GM21390 (cell line): ENCODE measurements at regions not wholly inside any gene's neighbourhood (a gene's known extent, or its start where the extent isn't known, plus 50 kb on each side); places are given as distances from the start of the nearest gene placed in this dataset.
"Not testable (repeated sequence)": the region's sequence is repeated elsewhere in the genome, so short reads cannot be mapped to it uniquely, and the experiment has no call there.

Experiments
- ATAC-seq: cut with Tn5 transposase; IDR thresholded peaks from one replicate; pipeline ENCODE4 v1.9.1; 2021; ENCODE audit not compliant: unreplicated experiment

GRCh38 chr17:69669441-69670178 lies 255.1 kb downstream of the MAP2K6 start:
- no peak for ATAC-seq

DNA sequence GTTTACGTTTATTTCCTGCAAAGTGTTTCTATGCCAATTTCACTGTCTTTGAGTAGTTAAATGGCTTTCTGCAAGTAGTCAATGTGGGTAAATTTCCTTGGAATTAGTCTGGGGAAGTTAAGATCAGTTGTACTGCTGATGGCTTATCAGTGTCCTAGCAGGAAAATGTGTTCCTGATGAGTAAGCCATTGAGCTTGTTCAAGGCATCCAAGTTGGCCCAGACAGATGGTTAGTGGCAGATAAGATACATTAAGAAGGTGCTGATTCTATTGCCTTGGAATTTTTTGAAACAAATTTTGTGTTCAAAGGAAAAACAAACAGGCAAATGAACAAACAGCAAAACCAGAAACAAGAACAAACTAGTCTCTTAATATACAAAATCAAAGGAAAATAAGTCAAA lies 258.4 kb downstream of the MAP2K6 start:
- no peak for ATAC-seq

DNA sequence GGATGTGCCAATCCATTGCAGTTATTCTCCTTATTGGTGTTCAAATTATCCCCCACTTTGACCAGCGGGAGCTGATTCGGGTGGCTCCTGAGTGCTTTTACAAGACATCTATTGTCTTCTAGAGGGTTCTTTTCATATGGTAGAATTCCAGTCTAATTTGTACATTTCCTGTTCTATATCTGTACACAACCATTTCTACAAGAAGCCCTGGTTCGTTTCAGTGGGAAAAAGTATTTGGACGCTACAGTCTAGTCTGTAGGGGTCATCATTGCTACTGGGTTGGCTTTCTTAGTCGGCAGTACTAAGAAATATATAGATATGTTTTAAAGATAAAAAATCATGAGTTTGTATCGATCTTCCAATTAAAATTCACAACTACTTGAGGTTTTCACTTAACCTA lies 262.6 kb downstream of the MAP2K6 start:
- no peak for ATAC-seq

GRCh38 chr17:69678206-69678605 lies 263.7 kb downstream of the MAP2K6 start:
- ATAC-seq, result no peak

- ATAC-seq, result no peak
These were observed 265.3 kb downstream of the MAP2K6 start for GRCh38 chr17:69679829-69680228.

- no peak for ATAC-seq
These were observed 269.8 kb downstream of the MAP2K6 start for GRCh38 chr17:69684251-69684650.

DNA sequence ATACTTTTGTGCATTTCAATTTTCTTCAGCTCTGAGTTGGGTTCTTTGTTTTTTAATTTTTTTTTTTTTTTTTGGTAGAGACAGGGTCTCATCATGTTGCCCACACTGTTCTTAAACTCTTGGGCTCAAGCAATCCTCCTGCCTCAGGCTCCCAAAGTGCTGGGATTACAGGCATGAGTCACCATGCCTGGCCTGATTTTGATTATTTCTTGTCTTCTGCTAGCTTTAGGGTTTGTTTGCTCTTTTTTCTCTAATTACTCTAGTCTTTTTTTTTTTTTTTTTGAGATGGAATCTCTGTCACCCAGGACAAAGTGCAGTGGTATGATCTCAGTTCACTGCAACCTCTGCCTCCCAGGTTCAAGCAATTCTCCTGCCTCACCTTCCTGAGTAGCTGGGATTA lies 270.7 kb downstream of the MAP2K6 start:
- not testable (repeated sequence) for ATAC-seq

DNA sequence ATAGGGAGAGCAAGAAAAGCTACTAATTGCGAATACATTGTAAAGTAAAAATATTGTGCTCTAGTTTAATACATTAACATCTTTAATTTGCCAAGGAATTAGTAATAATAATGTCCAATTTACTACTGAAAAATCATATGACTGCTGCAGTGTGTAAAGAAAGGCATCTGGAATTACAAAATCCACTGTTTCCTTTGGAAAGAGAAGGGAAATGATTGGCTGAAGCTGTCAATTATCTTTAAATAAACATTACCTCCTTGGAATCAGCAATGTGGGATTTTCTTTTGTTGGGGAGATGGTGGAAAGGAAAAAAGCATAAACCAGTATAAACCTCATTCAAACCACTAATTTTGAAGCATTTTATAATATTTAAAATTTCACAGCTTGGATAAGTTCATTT lies 276.0 kb downstream of the MAP2K6 start:
- ATAC-seq, result no peak

- no peak for ATAC-seq
These were observed 277.7 kb downstream of the MAP2K6 start for GRCh38 chr17:69692171-69692570.

GRCh38 chr17:69695646-69696045 lies 281.1 kb downstream of the MAP2K6 start:
- ATAC-seq, result no peak

DNA sequence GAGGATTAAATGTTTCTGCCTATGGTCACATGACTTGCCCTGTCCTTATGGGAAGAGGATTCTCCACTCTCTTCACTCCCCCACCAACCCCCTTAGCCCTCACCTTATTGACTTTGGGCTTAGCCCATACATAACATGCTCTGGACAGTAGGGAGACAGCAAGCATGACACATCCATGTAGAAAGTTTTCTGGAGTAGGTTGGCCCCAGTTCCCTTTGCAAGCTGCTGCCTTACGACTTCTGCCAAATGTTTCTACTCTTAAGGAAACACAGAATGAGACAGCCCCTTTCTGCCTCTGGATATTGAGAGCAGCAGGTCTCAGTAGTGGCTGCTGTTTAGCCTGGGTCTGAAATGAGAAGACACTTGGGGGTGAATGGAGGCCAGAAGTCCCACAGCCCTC lies 282.2 kb downstream of the MAP2K6 start:
- ATAC-seq, result no peak

- ATAC-seq, result not testable (repeated sequence)
These were observed 283.9 kb downstream of the MAP2K6 start for GRCh38 chr17:69698352-69698751.

GRCh38 chr17:69702078-69702477 lies 287.6 kb downstream of the MAP2K6 start:
- no peak for ATAC-seq

GRCh38 chr17:69703751-69704150 lies 289.3 kb downstream of the MAP2K6 start:
- ATAC-seq, result no peak

GRCh38 chr17:69704935-69705334 lies 290.4 kb downstream of the MAP2K6 start:
- no peak for ATAC-seq

DNA sequence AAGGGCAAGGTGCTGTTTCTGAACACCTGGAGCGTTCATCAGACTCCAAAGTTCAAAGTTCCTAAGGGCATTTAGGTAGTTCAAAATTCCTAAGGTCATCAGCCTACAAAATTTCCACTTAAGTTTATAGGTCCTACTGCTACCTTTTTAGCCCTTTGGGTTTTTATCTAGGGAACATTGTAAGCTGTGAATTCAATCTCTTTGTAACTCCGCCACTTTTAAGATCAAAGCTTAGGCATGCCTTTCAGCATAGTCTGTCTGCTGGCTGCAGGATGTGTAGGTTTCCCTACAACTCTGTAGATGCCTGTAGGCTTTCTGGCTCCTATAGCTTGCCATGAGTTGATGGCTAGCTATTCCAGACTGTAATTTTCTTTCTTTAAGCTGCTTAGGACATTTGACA lies 291.6 kb downstream of the MAP2K6 start:
- ATAC-seq, result no peak

DNA sequence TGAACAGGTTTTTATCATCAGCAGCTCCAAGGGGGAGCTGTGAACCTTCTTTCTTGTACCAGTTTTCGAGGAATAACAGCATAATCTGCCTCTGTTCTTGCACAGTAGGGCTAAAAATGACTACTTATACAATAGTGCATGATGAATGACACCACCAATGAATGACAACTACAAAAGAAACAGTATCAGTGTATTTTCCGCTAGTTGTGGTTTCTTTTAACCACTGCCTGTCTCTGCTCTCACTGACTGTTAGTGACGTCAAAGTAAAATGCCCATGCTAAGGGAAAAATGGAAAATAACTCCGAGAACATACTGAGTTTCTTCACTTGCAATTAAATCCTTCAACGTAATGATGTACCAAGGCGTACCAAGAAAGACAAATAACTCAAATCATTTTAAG lies 294.9 kb downstream of the MAP2K6 start:
- ATAC-seq, result no peak

- ATAC-seq, result no peak
These were observed 296.4 kb downstream of the MAP2K6 start for GRCh38 chr17:69710926-69711325.

GRCh38 chr17:69711541-69711940 lies 297.0 kb downstream of the MAP2K6 start:
- ATAC-seq, result no peak

- no peak for ATAC-seq
These were observed 298.4 kb downstream of the MAP2K6 start for GRCh38 chr17:69712801-69713311.

DNA sequence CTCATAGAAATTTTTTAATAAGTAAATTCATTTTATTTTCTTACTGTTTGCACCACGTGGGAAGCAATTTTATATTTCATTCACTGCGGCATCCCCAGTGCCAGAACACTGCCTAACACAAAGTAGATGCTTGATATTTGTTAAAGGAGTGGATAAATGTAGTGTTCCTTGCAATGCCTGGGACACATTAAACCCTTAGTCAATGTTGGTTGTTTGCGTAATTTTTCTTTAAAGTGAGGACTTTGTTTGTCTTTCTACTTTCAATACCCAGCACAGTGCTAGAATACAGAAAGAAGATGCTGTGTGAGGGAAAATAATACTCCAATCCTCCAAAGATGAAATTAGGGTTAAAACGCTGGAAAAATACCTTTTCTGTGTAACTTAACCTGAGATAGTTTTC lies 299.3 kb downstream of the MAP2K6 start:
- no peak for ATAC-seq

DNA sequence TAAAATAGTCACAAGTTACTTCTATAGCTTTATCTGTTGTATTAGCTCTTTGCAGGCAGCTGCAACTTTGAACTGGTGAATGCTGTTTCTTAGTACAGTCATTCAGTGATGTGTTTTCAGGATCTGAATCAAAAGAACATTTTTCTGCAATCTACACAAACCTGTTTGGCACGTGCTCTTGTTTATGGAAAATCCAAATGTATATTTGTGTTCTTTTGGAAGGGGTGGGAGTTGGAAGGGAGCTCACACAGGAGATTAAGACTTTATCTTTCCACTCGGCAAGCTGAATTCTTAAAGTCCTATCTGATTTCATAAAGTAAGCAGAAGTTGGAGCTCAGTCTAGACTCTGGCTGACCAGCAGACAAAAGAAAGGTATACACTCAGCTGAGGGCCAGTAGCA lies 300.2 kb downstream of the MAP2K6 start:
- no peak for ATAC-seq

GRCh38 chr17:69715656-69716055 lies 301.2 kb downstream of the MAP2K6 start:
- ATAC-seq, result no peak
